ENCODE measurements at regions not wholly inside any gene's neighbourhood (a gene's known extent, or its start where the extent isn't known, plus 50 kb on each side); places are given as distances from the start of the nearest gene placed in this dataset.

- no peak for DNase-seq (ENCODE audit: low read depth)
Observed at GRCh38 chr1:14302025-14302424, 296.5 kb upstream of the KAZN start.

GRCh38 chr1:14303011-14303410, 295.5 kb upstream of the KAZN start:
- no peak for DNase-seq (ENCODE audit: low read depth)

GRCh38 chr1:14304381-14304865, 294.1 kb upstream of the KAZN start:
- DNase-seq (ENCODE audit: low read depth) = no peak

- DNase-seq (ENCODE audit: low read depth) = no peak
Observed at GRCh38 chr1:14308460-14308859, 290.0 kb upstream of the KAZN start.

GRCh38 chr1:14309984-14310383, 288.5 kb upstream of the KAZN start:
- no peak for DNase-seq (ENCODE audit: low read depth)

- DNase-seq (ENCODE audit: low read depth) = no peak
Observed at GRCh38 chr1:14310476-14310875, 288.0 kb upstream of the KAZN start.

- DNase-seq (ENCODE audit: low read depth) = no peak
Observed at GRCh38 chr1:14313731-14314431, 284.6 kb upstream of the KAZN start.

- DNase-seq (ENCODE audit: low read depth) = no peak
Observed at GRCh38 chr1:14318830-14319229, 279.7 kb upstream of the KAZN start.

GRCh38 chr1:14320518-14320917, 278.0 kb upstream of the KAZN start:
- no peak for DNase-seq (ENCODE audit: low read depth)

- no peak for DNase-seq (ENCODE audit: low read depth)
Observed at GRCh38 chr1:14320986-14321385, 277.5 kb upstream of the KAZN start.

- DNase-seq (ENCODE audit: low read depth) = no peak
Observed at GRCh38 chr1:14321422-14321821, 277.1 kb upstream of the KAZN start.

GRCh38 chr1:14323568-14324247, 274.8 kb upstream of the KAZN start:
- DNase-seq (ENCODE audit: low read depth) = no peak

GRCh38 chr1:14324248-14324630, 274.2 kb upstream of the KAZN start:
- no peak for DNase-seq (ENCODE audit: low read depth)

- no peak for DNase-seq (ENCODE audit: low read depth)
Observed at GRCh38 chr1:14326857-14327256, 271.6 kb upstream of the KAZN start.

- DNase-seq (ENCODE audit: low read depth) = no peak
Observed at GRCh38 chr1:14328685-14329084, 269.8 kb upstream of the KAZN start.

- DNase-seq (ENCODE audit: low read depth) = no peak
Observed at GRCh38 chr1:14332158-14332557, 266.3 kb upstream of the KAZN start.

- DNase-seq (ENCODE audit: low read depth) = no peak
Observed at GRCh38 chr1:14334336-14335176, 263.9 kb upstream of the KAZN start.

GRCh38 chr1:14338509-14338908, 260.0 kb upstream of the KAZN start:
- DNase-seq (ENCODE audit: low read depth) = no peak

- DNase-seq (ENCODE audit: low read depth) = no peak
Observed at GRCh38 chr1:14339288-14339687, 259.2 kb upstream of the KAZN start.

- no peak for DNase-seq (ENCODE audit: low read depth)
Observed at GRCh38 chr1:14340002-14340785, 258.3 kb upstream of the KAZN start.

GRCh38 chr1:14341147-14341546, 257.3 kb upstream of the KAZN start:
- DNase-seq (ENCODE audit: low read depth) = no peak

- DNase-seq (ENCODE audit: low read depth) = no peak
Observed at GRCh38 chr1:14345946-14346550, 252.4 kb upstream of the KAZN start.

Data from EH (cell line).